SK-N-MC (cell line): ENCODE measurements at regions not wholly inside any gene's neighbourhood (a gene's known extent, or its start where the extent isn't known, plus 50 kb on each side); places are given as distances from the start of the nearest gene placed in this dataset.

Experiments
- EZH2 ChIP-seq: fragments of 200-600 bp; sonication (generic); IDR thresholded peaks from one replicate; pipeline ENCODE4 v1.6.1; 2017; ENCODE audit warnings: antibody characterized with exemption
- FOXP2 ChIP-seq: optimal IDR thresholded peaks from 2 replicates; pipeline ENCODE3; 2011; ENCODE audit warnings: mild to moderate bottlenecking, moderate library complexity; ENCODE audit not compliant: insufficient read depth; ENCODE audit errors: extremely low read length, control extremely low read depth
- POLR2AphosphoS5 ChIP-seq: IDR thresholded peaks from 2 replicates; pipeline ENCODE4 v1.6.1; 2012; ENCODE audit warnings: mild to moderate bottlenecking, low read depth, low read length, borderline replicate concordance

- TF ChIP-seq EZH2 (no peak), POLR2AphosphoS5 (no peak), FOXP2 (no peak)
These were observed 83.2 kb upstream of the LIFR start for GRCh38 chr5:38639377-38640358.
